NT2/D1 (cell line): ENCODE measurements at regions not wholly inside any gene's neighbourhood (a gene's known extent, or its start where the extent isn't known, plus 50 kb on each side); places are given as distances from the start of the nearest gene placed in this dataset.
"Not testable (repeated sequence)": the region's sequence is repeated elsewhere in the genome, so short reads cannot be mapped to it uniquely, and the experiment has no call there.

Experiments used
- DNase-seq: peaks from one replicate; pipeline ENCODE4 v3.0.0-alpha.2; 2011; ENCODE audit warnings: low read depth, low spot score
- H3K27me3 ChIP-seq: 2 replicates; pipeline ENCODE4 v1.6.0; 2011; ENCODE audit warnings: mild to moderate bottlenecking; ENCODE audit not compliant: insufficient read length, insufficient read depth
- H3K36me3 ChIP-seq: 2 replicates; pipeline ENCODE4 v1.6.1; 2011; ENCODE audit warnings: mild to moderate bottlenecking, low read length, mixed read lengths; ENCODE audit not compliant: insufficient read depth, insufficient read length
- H3K4me1 ChIP-seq: 2 replicates; pipeline ENCODE4 v1.5.1; 2011; ENCODE audit not compliant: insufficient read depth, insufficient read length
- H3K4me3 ChIP-seq: 2 replicates; pipeline ENCODE4 v1.5.1; 2011; ENCODE audit warnings: low read depth; ENCODE audit not compliant: insufficient read length
- H3K9ac ChIP-seq: 2 replicates; pipeline ENCODE4 v1.6.0; 2011; ENCODE audit warnings: low read depth; ENCODE audit not compliant: insufficient read length
- H3K9me3 ChIP-seq: 2 replicates; pipeline ENCODE4 v1.5.1; 2011; ENCODE audit warnings: mild to moderate bottlenecking, low read length; ENCODE audit not compliant: insufficient read depth
- SUZ12 ChIP-seq: IDR thresholded peaks from 2 replicates; pipeline ENCODE4 v1.6.1; 2011; ENCODE audit not compliant: insufficient read length, insufficient read depth; ENCODE audit errors: extremely low read depth
- YY1 ChIP-seq: IDR thresholded peaks from 2 replicates; pipeline ENCODE4 v1.6.1; 2011; ENCODE audit not compliant: insufficient read length, insufficient read depth
- ZNF274 ChIP-seq: IDR thresholded peaks from 2 replicates; pipeline ENCODE4 v1.6.1; 2011; ENCODE audit warnings: mild to moderate bottlenecking, low read depth, low read length

DNA sequence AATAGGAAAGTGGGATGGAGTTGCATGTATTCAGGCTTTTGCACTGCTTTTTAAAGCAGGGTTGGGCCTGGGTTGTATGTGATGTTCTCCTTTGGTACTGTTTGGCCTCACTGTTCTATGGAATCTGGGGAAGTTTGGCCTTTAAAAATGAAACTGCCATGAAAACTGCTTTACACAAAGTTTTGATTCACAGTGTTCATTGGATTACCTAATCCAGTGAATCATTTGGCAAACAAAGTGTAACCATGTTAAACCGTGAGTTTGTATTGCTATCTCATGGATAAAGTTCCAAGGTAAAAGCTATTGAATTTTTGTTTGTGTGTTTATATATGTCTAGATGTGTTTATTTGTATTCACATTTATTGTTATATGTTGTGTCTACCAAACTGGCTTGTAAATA, 1658.6 kb downstream of the OLFM4 start:
- no peak overlapping the region for H3K4me3 ChIP-seq
- no peaks in the 10 kb centered on the region for H3K4me1 ChIP-seq

DNA sequence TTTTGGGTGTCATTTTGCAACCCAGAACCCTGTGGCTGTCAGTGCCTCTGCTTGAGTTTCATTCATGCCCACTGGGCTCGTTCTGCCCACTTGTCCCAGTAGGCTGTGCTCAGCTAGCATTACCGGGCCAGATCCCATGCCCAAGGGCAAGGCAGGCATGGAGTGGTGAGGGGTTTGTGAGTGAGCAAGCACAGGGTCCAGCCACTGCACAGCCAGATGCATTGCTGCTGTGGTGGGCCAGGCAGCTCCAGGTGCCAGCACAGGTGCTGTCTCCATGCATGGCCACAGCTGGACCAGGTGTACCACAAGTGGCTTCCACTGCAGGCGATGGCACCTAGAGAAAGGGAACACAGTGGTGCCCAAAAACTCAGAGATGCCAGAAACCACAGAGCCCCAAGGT, 1671.2 kb downstream of the OLFM4 start:
- H3K4me1 ChIP-seq: no peaks in the 10 kb centered on the region
- no peaks in the 10 kb centered on the region for H3K27me3 ChIP-seq
- H3K9me3 ChIP-seq: no peaks in the 10 kb centered on the region
- TF ChIP-seq ZNF274 (no peak), SUZ12 (no peak), YY1 (no peak)
- no peak overlapping the region for H3K9ac ChIP-seq
- H3K4me3 ChIP-seq: no peak overlapping the region
- H3K36me3 ChIP-seq: no peaks in the 10 kb centered on the region
- DNase-seq: no peak

More for the DNA sequence above, 1658.6 kb downstream of the OLFM4 start:
- H3K36me3 ChIP-seq: no peaks in the 10 kb centered on the region
- TF ChIP-seq ZNF274: no peak
- TF ChIP-seq YY1: no peak
- TF ChIP-seq SUZ12: no peak
- no peaks in the 10 kb centered on the region for H3K9me3 ChIP-seq
- DNase-seq: no peak
- H3K27me3 ChIP-seq: no peaks in the 10 kb centered on the region
- no peak overlapping the region for H3K9ac ChIP-seq

DNA sequence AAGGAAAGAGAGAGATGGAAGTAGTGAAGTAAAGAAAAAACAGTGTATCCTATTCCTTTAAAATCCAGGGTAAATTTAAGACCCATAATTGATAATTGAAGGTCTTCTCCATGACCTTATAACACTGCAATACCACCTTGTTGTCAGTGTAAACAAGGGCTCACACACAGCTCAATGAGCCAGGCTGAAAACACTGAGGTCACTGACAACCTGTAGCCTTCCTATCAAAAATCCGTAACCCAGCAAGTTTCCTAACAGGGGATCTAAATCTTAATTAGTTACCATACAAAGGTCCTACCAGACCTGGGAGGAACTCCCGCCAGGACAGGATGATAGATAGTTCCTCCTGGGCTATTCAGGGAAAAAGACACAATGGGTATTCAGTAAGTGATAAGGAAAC, 1677.1 kb downstream of the OLFM4 start:
- no peak for DNase-seq
- Histone ChIP-seq H3K4me1 (no peaks in the 10 kb centered on the region), H3K4me3 (no peak overlapping the region), H3K9ac (no peak overlapping the region), H3K36me3 (no peaks in the 10 kb centered on the region), H3K9me3 (no peaks in the 10 kb centered on the region), H3K27me3 (no peaks in the 10 kb centered on the region)
- no peak for TF ChIP-seq YY1
- TF ChIP-seq ZNF274: no peak
- TF ChIP-seq SUZ12: no peak

DNA sequence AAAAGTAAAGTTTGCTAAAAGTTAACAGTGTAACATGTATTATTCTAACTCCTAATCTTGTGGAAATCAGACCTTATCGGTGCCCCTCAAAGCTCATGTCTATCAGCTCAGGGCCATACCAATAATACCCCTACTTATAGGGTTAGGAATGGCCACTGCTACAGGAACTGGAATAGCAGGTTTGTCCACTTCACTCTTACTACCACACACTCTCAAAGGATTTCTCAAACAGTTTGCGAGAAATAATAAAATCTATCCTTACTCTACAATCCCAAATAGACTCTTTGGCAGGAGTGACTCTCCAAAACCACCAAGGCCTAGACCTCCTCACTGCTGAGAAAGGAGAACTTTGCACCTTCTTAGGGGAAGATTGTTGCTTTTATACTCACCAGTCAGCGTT, 1677.7 kb downstream of the OLFM4 start:
- no peak for DNase-seq
- Histone ChIP-seq H3K9me3 (no peaks in the 10 kb centered on the region), H3K9ac (no peak overlapping the region), H3K27me3 (no peaks in the 10 kb centered on the region), H3K4me1 (no peaks in the 10 kb centered on the region), H3K36me3 (no peaks in the 10 kb centered on the region), H3K4me3 (no peak overlapping the region)
- TF ChIP-seq YY1 (no peak), SUZ12 (no peak), ZNF274 (no peak)

DNA sequence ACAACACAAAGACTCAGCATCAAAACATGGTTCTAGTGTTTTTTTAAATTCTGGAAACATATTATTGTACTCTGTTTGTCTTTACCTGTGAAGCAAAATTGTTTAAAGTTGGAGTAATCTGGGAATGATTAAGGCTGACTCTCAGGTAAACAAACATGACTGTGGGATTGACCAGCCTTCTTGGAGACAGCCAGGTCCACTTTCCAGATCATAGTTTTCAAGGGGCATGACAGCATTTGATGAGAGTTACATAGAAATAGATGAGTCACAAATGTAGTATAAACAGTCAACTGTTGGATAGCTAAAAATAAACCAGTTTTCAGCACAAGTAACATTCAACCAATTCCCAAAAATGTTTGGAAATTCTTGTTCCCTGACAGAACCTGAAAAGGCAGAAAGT, 1680.9 kb downstream of the OLFM4 start:
- TF ChIP-seq SUZ12: no peak
- no peak for TF ChIP-seq ZNF274
- no peak for TF ChIP-seq YY1
- Histone ChIP-seq H3K27me3 (no peaks in the 10 kb centered on the region), H3K4me1 (no peaks in the 10 kb centered on the region), H3K36me3 (no peaks in the 10 kb centered on the region), H3K9me3 (no peaks in the 10 kb centered on the region), H3K9ac (no peak overlapping the region), H3K4me3 (no peak overlapping the region)
- DNase-seq: no peak

DNA sequence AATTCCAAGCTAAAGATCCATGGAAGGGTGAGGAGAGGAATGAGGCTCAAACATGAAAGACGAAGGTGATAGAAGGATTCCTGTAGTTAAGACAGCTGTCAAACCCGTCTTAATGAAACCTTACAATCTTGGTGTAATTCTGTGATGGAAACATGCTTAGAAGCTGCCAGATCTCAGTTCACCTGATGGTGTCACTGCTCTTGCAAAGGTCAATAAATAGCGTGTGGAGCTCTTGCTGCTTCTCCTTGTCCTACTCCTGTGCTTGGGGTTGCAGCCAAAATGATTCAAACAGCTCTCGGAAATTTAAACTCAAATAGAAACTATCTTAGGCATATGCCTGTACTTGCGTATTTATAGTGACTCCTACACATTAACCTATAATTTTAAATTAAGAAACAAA, 1705.0 kb downstream of the OLFM4 start:
- H3K36me3 ChIP-seq: no peaks in the 10 kb centered on the region
- TF ChIP-seq YY1 (no peak), ZNF274 (no peak), SUZ12 (no peak)
- H3K9me3 ChIP-seq: no peaks in the 10 kb centered on the region
- no peak overlapping the region for H3K9ac ChIP-seq
- no peaks in the 10 kb centered on the region for H3K4me1 ChIP-seq
- no peaks in the 10 kb centered on the region for H3K27me3 ChIP-seq
- no peak overlapping the region for H3K4me3 ChIP-seq
- DNase-seq: peak; percentile 1

DNA sequence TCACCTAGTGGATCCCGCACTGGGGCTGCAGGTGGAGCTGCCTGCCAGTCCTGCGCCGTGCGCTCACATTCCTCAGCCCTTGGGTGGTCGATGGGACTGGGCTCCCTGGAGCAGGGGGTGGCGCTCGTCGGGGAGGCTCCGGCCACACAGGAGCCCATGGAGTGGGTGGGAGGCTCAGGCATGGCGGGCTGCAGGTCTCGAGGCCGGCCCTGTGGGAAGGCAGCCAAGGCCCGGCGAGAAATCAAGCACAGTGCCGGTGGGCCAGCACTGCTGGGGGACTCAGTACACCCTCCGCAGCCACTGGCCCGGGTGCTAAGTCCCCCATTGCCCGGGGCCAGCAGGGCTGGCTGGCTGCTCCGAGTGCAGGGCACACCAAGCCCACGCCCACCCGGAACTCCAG, 1708.6 kb downstream of the OLFM4 start:
- DNase-seq, H3K4me3 ChIP-seq, H3K36me3 ChIP-seq, H3K27me3 ChIP-seq, H3K4me1 ChIP-seq, H3K9me3 ChIP-seq, H3K9ac ChIP-seq: not testable (repeated sequence)

DNA sequence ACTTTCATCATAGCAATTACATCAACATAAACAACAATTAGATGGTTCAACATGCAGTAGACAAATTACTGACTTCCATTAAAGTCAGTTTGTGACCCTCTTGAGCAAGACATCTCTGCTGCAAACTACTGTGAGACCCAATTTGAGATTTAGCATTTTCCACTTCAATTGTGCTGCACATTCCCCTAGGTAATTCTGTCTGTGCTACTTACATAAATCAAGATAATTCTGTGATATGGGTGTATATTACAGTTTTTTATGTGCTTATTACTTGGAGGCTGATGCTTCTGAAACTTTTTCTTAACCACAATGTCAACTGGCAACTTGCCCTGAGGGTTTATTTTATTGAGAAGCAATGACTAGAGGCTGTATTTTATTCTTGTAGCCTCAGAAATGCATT, 1714.4 kb downstream of the OLFM4 start:
- no peaks in the 10 kb centered on the region for H3K9me3 ChIP-seq
- TF ChIP-seq SUZ12: no peak
- H3K4me1 ChIP-seq: no peaks in the 10 kb centered on the region

More for the DNA sequence above, 1714.4 kb downstream of the OLFM4 start:
- Histone ChIP-seq H3K4me3 (no peak overlapping the region), H3K36me3 (no peaks in the 10 kb centered on the region), H3K27me3 (no peaks in the 10 kb centered on the region), H3K9ac (no peak overlapping the region)
- DNase-seq: no peak
